HepG2 (cell line): ENCODE measurements at regions not wholly inside any gene's neighbourhood (a gene's known extent, or its start where the extent isn't known, plus 50 kb on each side); places are given as distances from the start of the nearest gene placed in this dataset.

Source experiments
- ADNP ChIP-seq: sonication (generic); formaldehyde crosslinking; IDR thresholded peaks from 2 replicates; pipeline ENCODE4 v1.4.0; 2020; ENCODE audit warnings: missing genetic modification reagents
- HDAC2 ChIP-seq: sonication (generic); formaldehyde crosslinking; IDR thresholded peaks from 2 replicates; pipeline ENCODE4 v1.4.0; 2020; ENCODE audit warnings: missing genetic modification reagents
- MED13 ChIP-seq: sonication (generic); formaldehyde crosslinking; IDR thresholded peaks from 2 replicates; pipeline ENCODE4 v1.5.0; 2020; ENCODE audit warnings: missing genetic modification reagents
- MEIS1 ChIP-seq: sonication (generic); formaldehyde crosslinking; IDR thresholded peaks from 2 replicates; pipeline ENCODE4 v1.9.0; 2021; ENCODE audit warnings: mild to moderate bottlenecking, missing genetic modification reagents, moderate library complexity, borderline replicate concordance
- MYC ChIP-seq: sonication (generic); formaldehyde crosslinking; IDR thresholded peaks from 2 replicates; pipeline ENCODE4 v1.9.0; 2021; ENCODE audit warnings: missing genetic modification reagents, borderline replicate concordance
- PHB2 ChIP-seq: fragments of 450-650 bp; IDR thresholded peaks from 2 replicates; pipeline ENCODE4 v1.6.1; 2018; ENCODE audit not compliant: partially characterized antibody
- REL ChIP-seq: sonication (generic); formaldehyde crosslinking; conservative IDR thresholded peaks from 2 replicates; pipeline ENCODE4 v1.8.0; 2022; ENCODE audit warnings: mild to moderate bottlenecking, missing genetic modification reagents, moderate library complexity
- RFXANK ChIP-seq: IDR thresholded peaks from 2 replicates; pipeline ENCODE4 v1.6.1; 2016
- THAP7 ChIP-seq: sonication (generic); formaldehyde crosslinking; IDR thresholded peaks from 2 replicates; pipeline ENCODE4 v1.8.1; 2023; ENCODE audit warnings: mild to moderate bottlenecking, missing genetic modification reagents
- YEATS2 ChIP-seq: sonication (generic); formaldehyde crosslinking; IDR thresholded peaks from 2 replicates; pipeline ENCODE4 v1.4.0; 2020; ENCODE audit warnings: missing genetic modification reagents, borderline replicate concordance
- ZNF10 ChIP-seq: sonication (generic); formaldehyde crosslinking; IDR thresholded peaks from 2 replicates; pipeline ENCODE4 v1.4.0; 2020; ENCODE audit warnings: mild to moderate bottlenecking, low read depth, missing genetic modification reagents, borderline replicate concordance
- ZNF263 ChIP-seq: sonication (generic); formaldehyde crosslinking; IDR thresholded peaks from 2 replicates; pipeline ENCODE4 v1.4.0; 2020; ENCODE audit warnings: missing genetic modification reagents
- ZNF264 ChIP-seq: sonication (generic); formaldehyde crosslinking; IDR thresholded peaks from 2 replicates; pipeline ENCODE4 v1.4.0; 2020; ENCODE audit warnings: missing genetic modification reagents
- ZNF567 ChIP-seq: sonication (generic); formaldehyde crosslinking; IDR thresholded peaks from 2 replicates; pipeline ENCODE4 v1.8.1; 2023; ENCODE audit warnings: mild to moderate bottlenecking, missing genetic modification reagents, borderline replicate concordance
- ZNF639 ChIP-seq: conservative IDR thresholded peaks from 2 replicates; pipeline ENCODE4 v1.6.1; 2018; ENCODE audit warnings: missing genetic modification reagents
- ZNF646 ChIP-seq: sonication (generic); formaldehyde crosslinking; IDR thresholded peaks from 2 replicates; pipeline ENCODE4 v1.9.0; 2021; ENCODE audit warnings: mild to moderate bottlenecking, missing genetic modification reagents
- TF ChIP-seq, protein P1 (sequence below): sonication (generic); formaldehyde crosslinking; IDR thresholded peaks from 2 replicates; pipeline ENCODE4 v1.8.1; 2023; ENCODE audit warnings: missing genetic modification reagents, inconsistent platforms, borderline replicate concordance
- TF ChIP-seq, protein P2 (sequence below): sonication (generic); formaldehyde crosslinking; IDR thresholded peaks from 2 replicates; pipeline ENCODE4 v1.9.0; 2022; ENCODE audit warnings: low read depth, missing genetic modification reagents

DNA sequence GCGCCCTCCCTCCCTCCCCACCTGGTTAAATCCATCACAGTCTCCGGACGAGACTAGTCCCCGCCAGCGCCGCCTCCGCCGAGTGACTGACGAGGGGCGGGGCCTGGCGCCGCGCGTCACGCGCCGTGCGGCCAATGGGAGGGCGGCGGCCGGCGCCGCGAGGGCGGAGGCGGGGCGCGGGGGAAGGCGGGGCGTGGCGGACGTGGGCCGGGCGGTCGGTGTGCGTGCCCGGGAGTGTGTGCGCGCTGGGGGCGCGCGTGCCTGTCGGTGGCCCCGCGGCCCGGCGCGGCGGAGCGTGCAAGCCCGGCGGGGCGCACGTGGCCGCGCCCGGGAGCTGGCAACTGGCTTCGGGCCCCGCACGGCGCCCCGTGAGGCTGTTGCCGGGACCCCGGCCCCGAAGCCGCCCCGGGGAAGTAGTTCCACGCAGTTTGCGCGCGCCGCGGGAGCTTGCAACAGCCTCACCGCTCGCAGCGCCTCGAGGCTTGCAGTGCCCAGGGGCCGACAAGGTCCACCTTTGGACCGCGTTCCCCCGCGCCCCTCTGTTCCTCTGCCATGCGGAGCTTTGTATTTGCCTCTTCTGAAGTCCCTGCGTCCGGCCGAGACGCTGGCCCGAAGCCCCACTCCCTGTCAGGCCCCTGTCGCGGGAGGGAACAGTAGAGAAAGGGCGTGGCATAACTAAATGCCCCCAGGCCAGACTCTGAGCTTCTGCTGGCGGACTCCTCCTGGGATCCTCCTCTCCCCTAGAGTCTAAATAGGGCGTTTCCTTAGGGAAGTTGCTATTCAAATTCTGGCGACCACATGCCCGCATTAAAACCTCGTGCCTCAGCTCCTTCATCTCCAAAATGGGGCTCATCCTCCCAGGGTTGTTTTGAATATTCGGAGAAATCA is 400.9 kb downstream of the SHQ1 start (continued):
- TF ChIP-seq MYC (CRISPR knock-in tag) (peak; percentile 50), THAP7 (CRISPR knock-in tag) (no peak), ZNF10 (no peak), HDAC2 (CRISPR knock-in tag) (no peak), ZNF639 (no peak), REL (CRISPR knock-in tag) (no peak), MEIS1 (CRISPR knock-in tag) (0 out of 2 replicates have a peak, but pooled peaks have one; percentile 42), MED13 (CRISPR knock-in tag) (no peak), ZNF567 (CRISPR knock-in tag) (no peak), ZNF264 (CRISPR knock-in tag) (no peak), ADNP (no peak), RFXANK (no peak), YEATS2 (no peak), ZNF263 (peak; percentile 41; the same call in 1 of the 2 replicates), ZNF646 (CRISPR knock-in tag) (no peak), PHB2 (no peak)
- TF ChIP-seq, protein P1, sequence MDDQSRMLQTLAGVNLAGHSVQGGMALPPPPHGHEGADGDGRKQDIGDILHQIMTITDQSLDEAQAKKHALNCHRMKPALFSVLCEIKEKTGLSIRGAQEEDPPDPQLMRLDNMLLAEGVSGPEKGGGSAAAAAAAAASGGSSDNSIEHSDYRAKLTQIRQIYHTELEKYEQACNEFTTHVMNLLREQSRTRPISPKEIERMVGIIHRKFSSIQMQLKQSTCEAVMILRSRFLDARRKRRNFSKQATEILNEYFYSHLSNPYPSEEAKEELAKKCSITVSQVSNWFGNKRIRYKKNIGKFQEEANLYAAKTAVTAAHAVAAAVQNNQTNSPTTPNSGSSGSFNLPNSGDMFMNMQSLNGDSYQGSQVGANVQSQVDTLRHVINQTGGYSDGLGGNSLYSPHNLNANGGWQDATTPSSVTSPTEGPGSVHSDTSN (CRISPR knock-in tag): no peak
- TF ChIP-seq, protein P2, sequence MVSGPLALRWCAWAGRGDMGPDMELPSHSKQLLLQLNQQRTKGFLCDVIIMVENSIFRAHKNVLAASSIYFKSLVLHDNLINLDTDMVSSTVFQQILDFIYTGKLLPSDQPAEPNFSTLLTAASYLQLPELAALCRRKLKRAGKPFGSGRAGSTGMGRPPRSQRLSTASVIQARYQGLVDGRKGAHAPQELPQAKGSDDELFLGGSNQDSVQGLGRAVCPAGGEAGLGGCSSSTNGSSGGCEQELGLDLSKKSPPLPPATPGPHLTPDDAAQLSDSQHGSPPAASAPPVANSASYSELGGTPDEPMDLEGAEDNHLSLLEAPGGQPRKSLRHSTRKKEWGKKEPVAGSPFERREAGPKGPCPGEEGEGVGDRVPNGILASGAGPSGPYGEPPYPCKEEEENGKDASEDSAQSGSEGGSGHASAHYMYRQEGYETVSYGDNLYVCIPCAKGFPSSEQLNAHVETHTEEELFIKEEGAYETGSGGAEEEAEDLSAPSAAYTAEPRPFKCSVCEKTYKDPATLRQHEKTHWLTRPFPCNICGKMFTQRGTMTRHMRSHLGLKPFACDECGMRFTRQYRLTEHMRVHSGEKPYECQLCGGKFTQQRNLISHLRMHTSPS: no peak
